ENCODE measurements at regions not wholly inside any gene's neighbourhood (a gene's known extent, or its start where the extent isn't known, plus 50 kb on each side); places are given as distances from the start of the nearest gene placed in this dataset.

GRCh38 chr6:15781890-15782289, 119.1 kb upstream of the DTNBP1 start:
- no peak overlapping the region for H3K27ac ChIP-seq (ENCODE audit: low read length)
- H3K36me3 ChIP-seq (replicated peaks; ENCODE audit: low read depth, low read length) = no peaks in the 10 kb centered on the region
- no peak overlapping the region for H2AFZ ChIP-seq (ENCODE audit: low read depth, low read length)
- H3K9me3 ChIP-seq (ENCODE audit: insufficient read depth, low read length) = no peaks in the 10 kb centered on the region
- no peak overlapping the region for H3K9ac ChIP-seq (ENCODE audit: low read length)
- no peak overlapping the region for H3K4me2 ChIP-seq (ENCODE audit: low read length)
- H3K4me1 ChIP-seq (ENCODE audit: low read length) = no peaks in the 10 kb centered on the region
- TF ChIP-seq EZH2phosphoT487 (IDR thresholded peaks at IDR 0.05; ENCODE audit: low read depth) (no peak), CTCF (IDR thresholded peaks at IDR 0.05; ENCODE audit: low read depth, low read length) (no peak)
- no peaks in the 10 kb centered on the region for H3K79me2 ChIP-seq (ENCODE audit: low read length)
- H3K27me3 ChIP-seq (ENCODE audit: low read depth, low read length) = no peaks in the 10 kb centered on the region
- no peaks in the 10 kb centered on the region for H4K20me1 ChIP-seq (ENCODE audit: insufficient read depth, low read length)
- H3K4me3 ChIP-seq (ENCODE audit: low read length) = no peak overlapping the region

DNA sequence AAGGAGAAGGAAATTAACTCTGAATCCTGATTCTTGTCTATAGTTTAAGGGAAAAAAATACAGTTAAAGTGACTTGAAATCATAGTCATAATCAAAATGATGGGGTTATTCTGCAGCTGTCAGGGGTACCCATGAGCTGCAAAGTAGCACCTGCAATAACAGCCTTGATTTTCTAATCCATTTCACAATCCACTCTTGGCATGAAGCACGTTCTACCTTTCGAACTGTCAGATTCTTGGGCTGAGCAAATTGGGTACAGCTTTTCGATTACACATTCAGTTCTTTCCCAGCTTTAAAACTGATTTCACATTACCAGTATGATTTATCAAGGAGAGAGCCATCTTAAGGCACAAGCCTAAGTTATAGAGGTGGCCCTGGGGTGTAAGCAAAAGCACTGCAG, 118.5 kb upstream of the DTNBP1 start:
- Histone ChIP-seq H3K36me3 (replicated peaks; ENCODE audit: low read depth, low read length) (no peaks in the 10 kb centered on the region), H3K27ac (ENCODE audit: low read length) (no peak overlapping the region), H2AFZ (ENCODE audit: low read depth, low read length) (no peak overlapping the region), H3K27me3 (ENCODE audit: low read depth, low read length) (no peaks in the 10 kb centered on the region), H3K9ac (ENCODE audit: low read length) (no peak overlapping the region), H3K9me3 (ENCODE audit: insufficient read depth, low read length) (no peaks in the 10 kb centered on the region), H4K20me1 (ENCODE audit: insufficient read depth, low read length) (no peaks in the 10 kb centered on the region), H3K4me3 (ENCODE audit: low read length) (no peak overlapping the region), H3K4me1 (ENCODE audit: low read length) (peaks cover 4% of the 10 kb centered on the region), H3K79me2 (ENCODE audit: low read length) (no peaks in the 10 kb centered on the region), H3K4me2 (ENCODE audit: low read length) (no peak overlapping the region)
- TF ChIP-seq EZH2phosphoT487 (IDR thresholded peaks at IDR 0.05; ENCODE audit: low read depth) = no peak
- no peak for TF ChIP-seq CTCF (IDR thresholded peaks at IDR 0.05; ENCODE audit: low read depth, low read length)

DNA sequence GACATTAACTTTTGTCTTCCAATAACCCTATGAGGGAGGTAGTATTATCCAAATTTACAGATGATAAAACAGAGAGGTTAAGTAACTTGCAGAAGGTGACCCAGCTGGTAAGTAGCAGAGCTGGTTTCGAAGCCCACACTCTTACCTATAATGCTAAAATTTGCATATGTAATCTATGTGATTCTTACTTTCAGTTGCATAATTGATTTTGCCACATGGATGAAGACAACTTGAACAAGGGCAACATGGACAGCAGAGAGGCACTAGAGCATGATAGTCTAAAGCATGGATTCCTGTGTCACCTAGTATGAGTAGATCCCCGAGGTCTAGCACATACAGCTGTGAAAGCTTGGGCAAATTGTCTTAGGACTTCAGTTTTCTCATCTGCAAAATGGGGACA, 117.6 kb upstream of the DTNBP1 start:
- H3K4me3 ChIP-seq (ENCODE audit: low read length) = no peak overlapping the region
- no peak overlapping the region for H3K4me2 ChIP-seq (ENCODE audit: low read length)
- no peak for TF ChIP-seq CTCF (IDR thresholded peaks at IDR 0.05; ENCODE audit: low read depth, low read length)
- TF ChIP-seq EZH2phosphoT487 (IDR thresholded peaks at IDR 0.05; ENCODE audit: low read depth) = no peak
- no peak overlapping the region for H3K9ac ChIP-seq (ENCODE audit: low read length)
- H4K20me1 ChIP-seq (ENCODE audit: insufficient read depth, low read length) = no peaks in the 10 kb centered on the region
- no peak overlapping the region for H2AFZ ChIP-seq (ENCODE audit: low read depth, low read length)
- H3K79me2 ChIP-seq (ENCODE audit: low read length) = no peaks in the 10 kb centered on the region
- no peaks in the 10 kb centered on the region for H3K27me3 ChIP-seq (ENCODE audit: low read depth, low read length)
- H3K27ac ChIP-seq (ENCODE audit: low read length) = no peak overlapping the region
- peaks cover 7% of the 10 kb centered on the region for H3K4me1 ChIP-seq (ENCODE audit: low read length)
- no peaks in the 10 kb centered on the region for H3K9me3 ChIP-seq (ENCODE audit: insufficient read depth, low read length)
- no peaks in the 10 kb centered on the region for H3K36me3 ChIP-seq (replicated peaks; ENCODE audit: low read depth, low read length)

DNA sequence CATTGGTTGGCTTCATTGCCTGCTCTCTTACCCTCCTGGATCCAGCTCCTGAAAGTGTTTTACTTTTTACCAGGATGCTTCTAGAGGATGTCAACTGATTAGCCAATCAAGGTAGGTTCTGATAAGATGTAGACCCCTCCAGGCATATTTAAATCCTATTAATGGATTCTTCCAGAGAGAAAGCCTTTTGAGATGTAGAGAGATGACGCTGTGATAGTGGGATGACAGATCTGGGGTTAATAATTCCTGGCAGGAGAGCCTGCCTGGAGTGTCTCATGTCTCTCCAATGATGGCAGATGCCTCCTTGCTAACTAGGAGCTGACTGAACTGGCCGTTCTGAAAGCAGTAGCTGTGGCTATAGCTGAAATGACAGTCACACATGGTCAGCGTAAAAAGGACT, 116.9 kb upstream of the DTNBP1 start:
- TF ChIP-seq EZH2phosphoT487 (IDR thresholded peaks at IDR 0.05; ENCODE audit: low read depth) (no peak), CTCF (IDR thresholded peaks at IDR 0.05; ENCODE audit: low read depth, low read length) (no peak)
- H3K9ac ChIP-seq (ENCODE audit: low read length) = no peak overlapping the region
- H3K4me3 ChIP-seq (ENCODE audit: low read length) = no peak overlapping the region
- H3K4me2 ChIP-seq (ENCODE audit: low read length) = no peak overlapping the region
- H2AFZ ChIP-seq (ENCODE audit: low read depth, low read length) = no peak overlapping the region
- H3K36me3 ChIP-seq (replicated peaks; ENCODE audit: low read depth, low read length) = no peaks in the 10 kb centered on the region
- H3K4me1 ChIP-seq (ENCODE audit: low read length) = peaks cover 7% of the 10 kb centered on the region
- no peaks in the 10 kb centered on the region for H3K27me3 ChIP-seq (ENCODE audit: low read depth, low read length)
- H4K20me1 ChIP-seq (ENCODE audit: insufficient read depth, low read length) = no peaks in the 10 kb centered on the region
- H3K79me2 ChIP-seq (ENCODE audit: low read length) = no peaks in the 10 kb centered on the region
- no peak overlapping the region for H3K27ac ChIP-seq (ENCODE audit: low read length)
- H3K9me3 ChIP-seq (ENCODE audit: insufficient read depth, low read length) = no peaks in the 10 kb centered on the region
